HG02610 (cell line): ENCODE measurements at regions not wholly inside any gene's neighbourhood (a gene's known extent, or its start where the extent isn't known, plus 50 kb on each side); places are given as distances from the start of the nearest gene placed in this dataset.

Experiments used
- ATAC-seq: cut with Tn5 transposase; IDR thresholded peaks from one replicate; pipeline ENCODE4 v1.9.1; 2021; ENCODE audit warnings: mild to moderate bottlenecking, moderate library complexity; ENCODE audit not compliant: unreplicated experiment

DNA sequence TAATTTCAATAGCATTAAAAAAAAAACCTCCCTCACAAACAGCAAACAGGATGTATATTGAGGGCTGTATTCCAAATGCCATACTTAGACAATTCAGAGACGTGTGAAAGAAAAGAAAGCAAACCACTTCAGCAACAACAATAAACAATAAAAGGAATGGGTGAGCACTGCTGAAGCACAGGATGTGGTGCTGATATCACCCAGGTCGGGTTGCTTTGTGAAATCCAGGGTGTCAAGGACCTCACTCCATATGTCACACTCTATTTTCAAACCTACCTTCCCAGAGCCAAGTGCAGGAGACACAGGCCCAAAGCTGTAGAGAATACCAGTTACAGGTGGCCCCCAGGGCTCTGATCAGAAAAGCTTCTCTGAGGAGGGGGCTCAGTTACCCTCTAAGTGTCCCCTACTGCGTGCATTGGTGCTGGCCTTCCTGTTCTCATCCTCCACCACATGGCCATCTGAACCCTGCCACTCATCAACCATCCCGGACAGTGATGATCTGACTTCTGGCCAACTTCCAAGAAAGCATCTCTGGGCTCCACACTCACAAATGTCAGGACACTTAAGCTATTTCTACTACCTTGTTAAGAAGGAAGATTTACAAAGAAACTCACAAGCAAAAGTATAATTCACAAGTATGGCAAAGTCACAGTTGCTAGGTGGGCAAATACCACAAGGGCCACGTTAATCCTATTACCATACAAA lies 363.0 kb downstream of the SS18 start:
- ATAC-seq, result no peak

DNA sequence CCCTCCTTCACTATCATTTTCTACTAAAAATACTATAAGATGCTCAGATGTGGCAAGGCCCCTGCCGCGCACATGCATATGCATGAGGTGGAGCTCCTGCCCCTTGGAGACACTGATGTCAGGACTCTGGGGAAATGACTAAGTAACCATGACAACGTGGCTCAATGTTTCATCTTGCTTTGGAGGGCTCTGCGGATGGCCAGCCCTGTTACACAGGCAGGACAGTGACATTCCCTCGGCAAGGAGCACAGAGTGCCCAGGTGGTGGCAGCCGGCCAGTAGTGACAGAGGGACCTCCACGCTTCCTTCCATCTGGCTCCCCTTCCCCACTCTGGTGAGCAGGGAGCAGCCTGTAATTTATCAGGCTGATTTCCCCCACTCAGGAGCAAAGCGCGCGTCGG lies 364.1 kb downstream of the SS18 start:
- no peak for ATAC-seq

- ATAC-seq, result no peak
Observed at GRCh38 chr18:25725501-25725900, 364.9 kb downstream of the SS18 start.

DNA sequence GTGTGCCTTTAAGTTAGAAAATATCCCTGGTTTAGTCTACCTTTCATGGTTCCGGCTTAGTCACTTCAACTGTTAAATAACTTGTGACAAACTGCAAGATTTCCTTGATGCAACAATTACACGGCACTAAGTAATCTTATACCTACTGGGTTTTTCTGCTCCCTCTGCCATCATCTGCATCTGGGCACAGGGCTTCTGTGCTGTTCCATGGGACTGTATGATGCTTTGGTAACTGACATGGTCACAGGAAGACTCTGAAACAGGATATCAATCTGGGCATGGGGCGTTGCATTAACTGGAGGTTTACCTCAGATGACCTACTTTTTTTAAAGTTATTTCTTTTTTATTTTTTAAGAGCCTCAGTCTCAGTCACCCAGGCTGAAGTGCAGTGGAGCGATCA lies 365.4 kb downstream of the SS18 start:
- no peak for ATAC-seq

DNA sequence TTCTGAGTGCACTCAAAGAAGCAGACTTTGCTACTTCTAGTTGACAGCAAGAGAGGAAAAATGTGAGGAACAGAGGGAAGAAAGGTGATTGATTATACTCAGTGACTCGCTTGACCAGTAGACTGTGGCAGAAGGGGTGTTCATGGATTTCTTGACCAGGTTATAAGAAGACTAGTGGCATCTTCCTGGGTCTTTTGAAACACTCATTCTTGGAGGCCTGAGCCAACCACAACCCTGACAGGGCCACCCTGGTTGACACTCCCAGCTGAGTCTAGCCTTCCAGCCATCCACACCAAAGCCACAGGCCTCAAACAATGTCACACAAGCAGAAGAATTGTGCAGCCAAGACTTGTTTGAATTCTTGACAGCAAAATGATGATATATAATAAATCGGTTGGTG lies 366.3 kb downstream of the SS18 start:
- no peak for ATAC-seq

- ATAC-seq, result no peak
Observed at GRCh38 chr18:25713103-25713502, 361.1 kb upstream of the ZNF521 start.

DNA sequence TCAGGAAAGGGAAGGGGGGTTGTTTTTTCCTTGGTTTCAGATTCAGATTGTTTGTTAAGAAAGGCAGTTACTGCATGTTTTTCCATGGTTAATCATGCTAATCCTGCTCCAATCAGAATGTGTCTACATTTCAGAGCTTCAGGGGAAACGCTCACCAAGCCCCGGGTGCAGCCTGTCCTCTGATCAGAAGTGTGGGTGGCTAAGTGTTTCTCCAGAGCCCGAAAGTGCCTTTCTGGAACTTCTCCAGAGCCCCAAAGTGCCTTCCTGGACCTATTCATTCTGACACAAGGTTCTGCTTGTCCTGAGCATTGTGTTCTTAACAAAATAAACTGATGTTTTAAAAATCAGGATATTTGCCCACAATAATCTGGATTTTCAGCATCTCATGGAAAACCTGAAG lies 359.0 kb upstream of the ZNF521 start:
- ATAC-seq, result no peak

DNA sequence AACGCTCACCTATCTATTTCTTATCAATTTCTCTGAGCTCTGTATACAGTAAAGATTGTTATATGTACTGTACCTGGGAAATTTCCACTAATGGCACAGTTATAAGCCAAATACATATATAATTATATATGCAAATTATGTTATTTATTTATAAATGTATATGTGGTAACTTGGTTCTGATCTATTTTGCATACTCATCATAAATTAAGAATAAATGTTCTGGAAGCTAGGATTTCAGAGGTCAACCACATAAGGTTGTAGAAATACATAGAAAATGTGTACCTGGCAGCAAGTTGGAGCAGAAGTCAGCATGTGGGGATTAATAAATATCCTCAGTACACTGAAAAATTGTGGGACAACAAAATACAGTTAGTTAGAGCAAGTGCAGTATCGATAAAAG lies 353.7 kb upstream of the ZNF521 start:
- ATAC-seq, result no peak

DNA sequence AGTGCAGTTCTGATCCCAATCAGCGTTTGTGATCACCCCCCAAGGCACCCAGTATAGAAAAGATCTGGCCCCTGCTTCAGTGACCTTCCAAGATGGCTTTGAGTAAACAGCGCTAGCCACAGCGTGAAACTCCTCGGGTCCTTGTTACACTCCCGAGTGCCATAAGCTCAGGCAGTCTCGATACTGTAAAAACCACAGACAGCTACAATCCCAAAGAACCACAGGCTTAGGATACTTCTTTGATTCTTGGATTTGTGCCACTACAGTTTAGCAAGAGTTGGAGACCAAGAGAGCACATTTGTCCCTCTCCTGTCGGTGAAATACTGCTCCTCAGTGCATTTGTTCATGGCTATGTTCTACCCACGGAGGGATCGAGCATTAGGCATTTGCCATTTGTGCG lies 352.5 kb upstream of the ZNF521 start:
- ATAC-seq, result no peak

DNA sequence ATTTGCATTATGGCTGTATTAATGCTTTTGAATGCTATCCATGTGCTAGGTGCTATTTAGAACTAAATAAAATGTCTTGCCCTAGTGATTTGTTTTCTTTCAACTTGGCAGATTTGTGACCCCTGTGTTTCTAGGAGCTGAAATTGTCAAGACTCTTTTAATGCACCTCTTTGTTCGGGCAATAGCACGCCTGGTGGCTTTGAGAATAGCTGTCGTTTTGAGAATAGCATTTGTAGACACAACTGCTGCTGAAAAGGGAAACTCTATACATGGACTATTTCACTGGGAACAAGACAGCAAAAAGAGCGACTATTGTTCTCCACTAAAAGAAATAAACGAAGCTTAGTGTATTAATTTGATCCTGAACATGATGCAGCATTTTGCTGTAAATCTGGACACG lies 352.1 kb upstream of the ZNF521 start:
- ATAC-seq, result no peak

GRCh38 chr18:25701821-25702220 lies 349.9 kb upstream of the ZNF521 start:
- no peak for ATAC-seq

GRCh38 chr18:25686960-25687500 lies 335.1 kb upstream of the ZNF521 start:
- ATAC-seq, result no peak

DNA sequence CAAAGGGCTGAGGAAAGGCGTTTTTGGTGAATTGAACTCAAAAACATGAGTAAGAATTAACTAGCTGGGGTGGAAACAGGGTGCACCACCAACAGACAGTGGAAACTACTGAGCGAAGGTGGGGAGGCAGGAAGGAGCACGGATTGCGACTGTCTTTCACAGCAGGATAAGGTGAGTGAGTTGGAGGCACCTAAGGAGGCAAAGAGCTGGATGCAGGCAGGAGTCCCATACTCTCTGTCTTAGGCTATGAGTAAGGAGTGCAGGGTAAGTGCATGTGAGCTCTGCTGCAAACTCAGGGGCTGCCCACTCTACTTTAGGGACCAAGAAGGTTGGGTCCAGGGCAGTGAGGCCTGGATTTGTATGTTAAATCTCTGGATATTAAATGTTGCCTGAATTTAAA lies 333.1 kb upstream of the ZNF521 start:
- no peak for ATAC-seq

- ATAC-seq, result no peak
Observed at GRCh38 chr18:25679491-25679890, 327.5 kb upstream of the ZNF521 start.

GRCh38 chr18:25678221-25678620 lies 326.3 kb upstream of the ZNF521 start:
- no peak for ATAC-seq

DNA sequence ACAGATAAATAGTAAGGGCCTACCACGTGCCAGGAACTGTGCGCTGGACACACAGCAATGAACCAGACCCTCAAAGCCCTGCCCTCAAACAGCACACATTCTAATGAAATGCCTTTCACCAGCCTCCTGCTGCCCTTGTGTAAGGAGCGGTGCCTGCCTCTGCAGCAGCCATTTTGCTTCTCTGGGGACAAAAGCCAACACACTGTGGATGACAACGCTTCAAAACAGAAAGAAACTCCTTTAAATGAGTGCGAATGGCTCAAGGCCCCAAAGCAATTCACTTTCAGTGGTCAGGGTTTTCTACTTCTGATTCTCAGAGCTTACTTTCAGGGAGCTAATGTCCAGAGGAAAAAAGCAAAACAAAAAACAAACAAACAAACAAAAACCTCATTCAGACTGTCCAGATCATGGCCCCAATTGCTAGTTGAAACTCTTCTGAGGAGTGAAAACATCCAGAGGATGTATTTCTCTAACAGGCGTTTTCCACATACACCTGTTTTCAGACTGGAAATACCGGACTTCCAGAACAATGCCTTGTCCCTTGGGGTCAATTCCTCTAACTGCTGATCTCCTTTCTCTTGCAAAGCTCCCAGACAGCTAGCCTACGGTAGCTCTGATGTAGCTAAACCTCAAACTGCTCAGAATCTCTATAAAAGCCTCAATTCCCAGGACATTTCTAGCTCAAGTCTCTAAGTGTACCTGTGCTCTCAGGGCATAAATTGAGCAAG lies 323.3 kb upstream of the ZNF521 start:
- ATAC-seq, result no peak

GRCh38 chr18:25674183-25674582 lies 322.2 kb upstream of the ZNF521 start:
- ATAC-seq, result no peak

GRCh38 chr18:25672490-25672889 lies 320.5 kb upstream of the ZNF521 start:
- no peak for ATAC-seq

DNA sequence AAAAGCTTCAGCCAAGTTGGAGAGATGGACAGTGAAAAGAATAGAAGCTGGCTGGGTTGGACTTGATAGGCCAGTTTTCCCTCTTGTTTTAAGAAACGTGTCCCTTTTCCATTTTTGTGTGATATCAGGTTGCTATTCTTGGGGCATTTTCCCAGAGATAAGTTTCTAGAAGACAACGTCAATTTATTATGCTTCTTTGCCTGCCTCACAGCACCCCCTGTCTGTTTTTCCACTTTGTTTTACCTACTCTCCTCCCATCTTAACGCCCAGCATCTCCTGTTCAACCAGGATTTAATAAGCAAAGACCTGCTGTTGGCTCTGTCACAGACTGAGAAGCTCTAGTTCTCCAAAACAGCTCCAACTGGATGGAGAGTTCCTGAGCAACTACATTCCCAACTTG lies 317.8 kb upstream of the ZNF521 start:
- ATAC-seq, result no peak

DNA sequence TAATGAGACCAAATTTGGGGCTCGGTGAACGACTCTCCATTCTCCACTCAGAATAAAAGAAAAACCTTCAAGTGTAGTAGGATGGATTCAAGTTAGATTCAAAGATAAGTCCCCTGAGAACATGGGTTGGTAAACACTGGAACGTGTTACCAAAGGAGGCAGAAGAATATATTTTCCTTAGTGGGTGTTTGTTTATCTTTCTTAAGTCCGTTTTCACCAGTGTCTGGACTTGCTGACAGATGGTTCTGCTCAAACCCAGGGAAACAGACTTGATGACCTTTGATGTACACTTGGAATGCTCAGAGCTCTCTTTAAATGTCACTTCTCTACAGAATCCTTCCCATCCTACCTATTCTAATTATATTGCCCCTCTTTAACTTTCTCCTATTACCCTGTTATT lies 310.3 kb upstream of the ZNF521 start:
- no peak for ATAC-seq

GRCh38 chr18:25661831-25662230 lies 309.9 kb upstream of the ZNF521 start:
- ATAC-seq, result no peak

DNA sequence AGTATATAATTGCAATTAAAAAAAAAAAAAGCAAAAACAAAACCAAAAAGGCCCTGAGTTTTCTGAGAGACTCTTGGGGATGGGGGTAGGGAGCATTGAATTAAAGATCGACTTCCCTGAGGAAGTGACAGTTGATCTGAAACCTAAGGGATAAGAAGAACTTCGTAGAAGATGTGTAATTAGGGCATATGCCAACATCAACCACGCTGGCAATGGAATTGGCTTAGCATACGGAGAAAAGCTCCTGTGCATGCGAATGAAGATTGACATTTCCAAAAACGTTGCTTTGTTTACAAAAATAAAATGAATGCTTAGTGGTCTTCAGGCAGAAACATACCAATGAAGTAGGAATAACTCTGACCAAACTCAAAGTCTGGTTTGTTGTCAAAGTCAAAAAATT lies 307.6 kb upstream of the ZNF521 start:
- ATAC-seq, result no peak
